Endothelial cell of umbilical vein (primary cell): ENCODE measurements at regions not wholly inside any gene's neighbourhood (a gene's known extent, or its start where the extent isn't known, plus 50 kb on each side); places are given as distances from the start of the nearest gene placed in this dataset.
A peak's percentile ranks its signal among the peaks of the same experiment; 100 is the strongest.

Experiments used
- BruUV-seq: library from RNA; stranded (reverse); fragments of 400-500 nt; replicated peaks from 2 replicates; lab custom pipeline; 2021; lab: Mats Ljungman, UMichigan
- CTCF ChIA-PET: fragments of 300-600, 350-600 bp; sonication (Branson Sonifier 250); formaldehyde crosslinking; loops from one replicate; lab custom pipeline; 2021; ENCODE audit warnings: antibody characterized with exemption, inconsistent platforms; lab: Charles Lee
- POLR2A ChIA-PET: fragments of 300-600, 350-600 bp; sonication (Branson Sonifier 250); formaldehyde crosslinking; loops from one replicate; lab custom pipeline; 2021; ENCODE audit warnings: antibody characterized with exemption, inconsistent platforms; lab: Charles Lee
- DNase-seq: peaks from one replicate; pipeline ENCODE4 v3.0.0-alpha.2; 2011; ENCODE audit warnings: low read depth, low spot score
- FAIRE-seq: peaks from 2 replicates; lab custom pipeline; 2011; peaks lifted over from hg19 to GRCh38; lab: Jason Lieb, UNC
- H2AFZ ChIP-seq: 2 replicates; pipeline ENCODE4 v1.6.0; 2012; ENCODE audit warnings: low read depth, low read length, control low read depth, inconsistent platforms
- H3K27ac ChIP-seq: 2 replicates; pipeline ENCODE4 v1.5.1; 2011; ENCODE audit warnings: low read depth, mild to moderate bottlenecking, control low read depth, low read length, moderate library complexity; ENCODE audit not compliant: insufficient read depth
- H3K27me3 ChIP-seq, 2 experiments: 2 replicates each; pipeline versions ENCODE4 v1.6.0 to v1.6.1; 2011; ENCODE audit warnings: low read length in 2 of 2, mixed read lengths in 1 of 2; ENCODE audit not compliant: control insufficient read depth in 2 of 2, insufficient read depth in 2 of 2
- H3K36me3 ChIP-seq, 2 experiments: 2 replicates in 1 of 2; 3 replicates in 1 of 2; pipeline ENCODE4 v1.5.1; 2011; ENCODE audit warnings: low read length in 2 of 2, mild to moderate bottlenecking in 1 of 2, moderate library complexity in 1 of 2; ENCODE audit not compliant: control insufficient read depth in 2 of 2, insufficient read depth in 2 of 2; ENCODE audit errors: extremely low read depth in 1 of 2
- H3K4me1 ChIP-seq: 3 replicates; pipeline ENCODE4 v1.5.1; 2011; ENCODE audit warnings: mild to moderate bottlenecking, low read length; ENCODE audit not compliant: control insufficient read depth, insufficient read depth; ENCODE audit errors: extremely low read depth
- H3K4me2 ChIP-seq: 2 replicates; pipeline ENCODE4 v1.6.1; 2011; ENCODE audit warnings: low read length, control low read depth, mixed read lengths; ENCODE audit not compliant: insufficient read depth
- H3K4me3 ChIP-seq, 3 experiments: fragments of 200-600 bp in 1 of 3; sonication (generic), shearing (Covaris generic) in 1 of 3; replicated peaks in 1 of 3; 2 replicates each; pipeline ENCODE4 v1.5.1; 2011 to 2016; ENCODE audit warnings: control low read depth in 3 of 3, low read length in 3 of 3, mild to moderate bottlenecking in 2 of 3, inconsistent platforms in 1 of 3, low read depth in 1 of 3, moderate library complexity in 1 of 3; ENCODE audit not compliant: insufficient read depth in 1 of 3
- H3K79me2 ChIP-seq: 2 replicates; pipeline ENCODE4 v1.6.0; 2012; ENCODE audit warnings: low read length, inconsistent platforms; ENCODE audit not compliant: control insufficient read depth, insufficient read depth
- H3K9ac ChIP-seq: replicated peaks from 2 replicates; pipeline ENCODE3; 2011; ENCODE audit warnings: low read length, control low read depth; ENCODE audit not compliant: insufficient read depth; ENCODE audit errors: extremely low read depth
- H3K9me1 ChIP-seq: replicated peaks from 3 replicates; pipeline ENCODE4 v1.6.0; 2011; ENCODE audit warnings: mild to moderate bottlenecking, low read length; ENCODE audit not compliant: control insufficient read depth, insufficient read depth; ENCODE audit errors: extremely low read depth
- H3K9me3 ChIP-seq: replicated peaks from 2 replicates; pipeline ENCODE4 v1.5.1; 2012; ENCODE audit warnings: low read length, inconsistent platforms; ENCODE audit not compliant: control insufficient read depth, insufficient read depth
- H4K20me1 ChIP-seq: replicated peaks from 2 replicates; pipeline ENCODE3; 2011; ENCODE audit warnings: mild to moderate bottlenecking, low read length; ENCODE audit not compliant: control insufficient read depth, insufficient read depth; ENCODE audit errors: extremely low read depth
- FOS ChIP-seq: IDR thresholded peaks from 2 replicates; pipeline ENCODE4 v1.6.1; 2011; ENCODE audit warnings: mild to moderate bottlenecking, low read length, moderate library complexity, borderline replicate concordance; ENCODE audit not compliant: insufficient read depth
- JUN ChIP-seq: IDR thresholded peaks from 2 replicates; pipeline ENCODE4 v1.6.1; 2011; ENCODE audit warnings: borderline replicate concordance, low read depth; ENCODE audit not compliant: insufficient read length, insufficient read depth
- MYC ChIP-seq: IDR thresholded peaks from one replicate; pipeline ENCODE4 v1.6.1; 2011; ENCODE audit warnings: mild to moderate bottlenecking, low read depth, low read length
- dilution Hi-C: fragments of 300-500 bp; cut with MboI; formaldehyde crosslinking; loops from one replicate; pipeline ENCODE4 v1.15.0; 2019; ENCODE audit warnings: low sequenced_read_pairs; ENCODE audit not compliant: extremely low pct_ligation_motif_present
- intact Hi-C: fragments of 100-400 bp; cut with micrococcal nuclease; formaldehyde crosslinking; loops from one replicate; pipeline ENCODE4 v1.10.0; 2022
- TF ChIP-seq, protein P1 (sequence below), 2 donors: IDR thresholded peaks; 1 replicate in 1 of 2; 2 replicates in 1 of 2; pipeline ENCODE4 v1.5.1; 2011; ENCODE audit warnings: low read length in 2 of 2, mild to moderate bottlenecking in 2 of 2, moderate library complexity in 2 of 2, control low read depth in 1 of 2, inconsistent platforms in 1 of 2, low read depth in 1 of 2; ENCODE audit not compliant: insufficient read depth in 1 of 2; ENCODE audit errors: extremely low read depth in 1 of 2

DNA sequence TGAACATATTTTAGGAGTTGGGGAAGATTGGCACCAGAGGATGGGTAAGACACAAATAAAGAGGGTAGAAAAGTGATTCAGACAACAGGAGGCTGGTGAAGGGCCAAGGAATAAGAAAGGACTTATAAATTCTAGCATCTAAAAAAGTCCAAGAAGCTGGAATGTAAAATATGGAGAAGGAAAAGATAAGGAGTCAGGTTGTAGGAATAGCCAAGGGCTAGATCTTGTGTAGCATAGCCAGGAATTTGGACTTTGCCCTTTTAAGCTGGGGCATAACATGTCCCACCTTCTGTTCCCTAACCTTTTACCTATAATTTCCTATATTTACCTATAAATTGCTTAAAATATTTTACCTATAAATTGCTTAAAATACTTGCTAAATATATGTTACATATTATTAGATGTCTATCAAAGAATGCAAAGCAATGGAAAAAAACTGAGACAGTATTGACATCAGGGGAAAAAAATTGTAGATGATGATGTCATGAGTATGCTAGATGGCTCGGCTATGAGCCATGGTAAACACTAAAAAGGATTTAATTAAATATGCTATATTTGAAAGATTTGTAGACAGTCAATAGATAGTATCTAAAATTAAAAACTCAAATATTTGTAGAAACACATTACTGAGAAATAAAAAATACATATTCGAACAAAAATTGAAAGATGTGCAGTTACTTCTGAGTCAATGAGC is 99.7 kb upstream of the PLEKHG7 start:
- Histone ChIP-seq H3K27ac (peak overlapping the region; percentile 5), H4K20me1 (no peaks in the 10 kb centered on the region), H3K79me2 (no peaks in the 10 kb centered on the region), H3K4me3 (no peak overlapping the region), H3K27me3 (no peaks in the 10 kb centered on the region), H3K4me2 (no peak overlapping the region), H3K4me1 (peaks cover under 1% of the 10 kb centered on the region), H2AFZ (no peak overlapping the region), H3K9ac (no peak overlapping the region), H3K9me1 (no peaks in the 10 kb centered on the region), H3K9me3 (no peaks in the 10 kb centered on the region), H3K36me3 (no peaks in the 10 kb centered on the region)
- no peak for FAIRE-seq
- intact Hi-C loops (no loop called here), dilution Hi-C loops (no loop called here)
- POLR2A ChIA-PET: no interaction called here
- no TSS peak for BruUV-seq
- CTCF ChIA-PET: interaction anchor here (1.0 kb wide), 1 partner anchor 1221 kb away, joined by 3 read pairs; no protein-coding TSS in a partner anchor
- TF ChIP-seq, protein P1, sequence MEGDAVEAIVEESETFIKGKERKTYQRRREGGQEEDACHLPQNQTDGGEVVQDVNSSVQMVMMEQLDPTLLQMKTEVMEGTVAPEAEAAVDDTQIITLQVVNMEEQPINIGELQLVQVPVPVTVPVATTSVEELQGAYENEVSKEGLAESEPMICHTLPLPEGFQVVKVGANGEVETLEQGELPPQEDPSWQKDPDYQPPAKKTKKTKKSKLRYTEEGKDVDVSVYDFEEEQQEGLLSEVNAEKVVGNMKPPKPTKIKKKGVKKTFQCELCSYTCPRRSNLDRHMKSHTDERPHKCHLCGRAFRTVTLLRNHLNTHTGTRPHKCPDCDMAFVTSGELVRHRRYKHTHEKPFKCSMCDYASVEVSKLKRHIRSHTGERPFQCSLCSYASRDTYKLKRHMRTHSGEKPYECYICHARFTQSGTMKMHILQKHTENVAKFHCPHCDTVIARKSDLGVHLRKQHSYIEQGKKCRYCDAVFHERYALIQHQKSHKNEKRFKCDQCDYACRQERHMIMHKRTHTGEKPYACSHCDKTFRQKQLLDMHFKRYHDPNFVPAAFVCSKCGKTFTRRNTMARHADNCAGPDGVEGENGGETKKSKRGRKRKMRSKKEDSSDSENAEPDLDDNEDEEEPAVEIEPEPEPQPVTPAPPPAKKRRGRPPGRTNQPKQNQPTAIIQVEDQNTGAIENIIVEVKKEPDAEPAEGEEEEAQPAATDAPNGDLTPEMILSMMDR (IDR thresholded peaks at IDR 0.05; ENCODE audit: extremely low read depth in 1 of 2, insufficient read depth in 1 of 2, low read depth in 1 of 2, low read length in 2 of 2): no peak
- peak; percentile 14 for TF ChIP-seq JUN
- no peak for DNase-seq

- H3K4me1 ChIP-seq: no peaks in the 10 kb centered on the region
- FAIRE-seq (peak; percentile 43), DNase-seq (peak; percentile 41)
- BruUV-seq: no TSS peak
- dilution Hi-C loops: no loop called here
- H3K9ac ChIP-seq: no peak overlapping the region
- POLR2A ChIA-PET: no interaction called here
- no peaks in the 10 kb centered on the region for H3K9me1 ChIP-seq
- H3K36me3 ChIP-seq: no peaks in the 10 kb centered on the region
- no peaks in the 10 kb centered on the region for H3K79me2 ChIP-seq
- no peak overlapping the region for H3K4me2 ChIP-seq
- no peak overlapping the region for H3K4me3 ChIP-seq
- no peaks in the 10 kb centered on the region for H3K9me3 ChIP-seq
- CTCF ChIA-PET: no interaction called here
- intact Hi-C loops: no loop called here
- H4K20me1 ChIP-seq: no peaks in the 10 kb centered on the region
- peak overlapping the region; percentile 56 for H3K27ac ChIP-seq
- no peaks in the 10 kb centered on the region for H3K27me3 ChIP-seq
- TF ChIP-seq FOS (peak; percentile 23), MYC (no peak), JUN (peak; percentile 25)
- H2AFZ ChIP-seq: no peak overlapping the region
Measured at GRCh38 chr12:92602476-92602875, 100.3 kb upstream of the PLEKHG7 start.
